ENCODE measurements at regions not wholly inside any gene's neighbourhood (a gene's known extent, or its start where the extent isn't known, plus 50 kb on each side); places are given as distances from the start of the nearest gene placed in this dataset.
A peak's percentile ranks its signal among the peaks of the same experiment; 100 is the strongest.

DNA sequence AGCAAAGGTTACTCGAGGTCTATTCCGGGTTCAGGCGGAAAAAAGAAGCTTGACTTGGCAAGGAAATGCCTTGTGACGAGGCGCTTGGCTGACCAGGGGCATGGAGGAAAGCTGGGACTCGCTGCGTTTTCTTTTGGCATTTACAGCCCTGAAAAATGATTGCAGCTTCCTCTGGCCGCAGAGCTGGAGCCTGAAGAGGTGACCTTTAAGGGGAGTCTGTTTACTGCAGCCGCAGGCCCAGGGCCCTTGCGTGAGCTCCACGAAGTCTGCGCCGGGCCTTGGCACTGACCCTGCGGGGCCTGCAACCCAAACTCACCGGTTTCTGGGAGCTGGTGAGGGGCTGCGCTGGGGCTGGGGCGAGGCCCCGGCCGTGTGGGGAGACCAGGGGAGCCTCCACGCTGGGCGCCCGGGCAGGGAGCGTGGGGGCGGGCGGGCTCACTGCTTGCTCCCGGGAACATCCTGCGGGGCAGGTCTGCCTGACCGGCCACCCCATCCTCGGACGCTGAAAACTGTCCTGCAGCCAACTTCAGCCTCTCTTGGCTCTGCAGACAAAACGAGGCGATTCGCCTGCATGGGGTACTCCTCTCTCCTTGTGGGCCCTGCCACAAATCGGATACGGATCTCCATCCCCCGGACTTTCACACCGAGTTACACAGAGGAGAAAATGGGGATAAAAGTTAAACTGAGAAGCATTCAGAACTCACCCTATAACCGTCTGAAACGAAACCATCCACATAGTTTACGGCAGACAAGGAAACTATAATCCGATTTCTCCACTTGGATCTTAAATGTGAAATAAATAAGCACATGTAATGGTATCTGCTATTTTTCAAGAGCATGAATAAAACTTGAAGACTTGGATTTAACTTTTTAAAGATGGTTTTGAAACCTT lies 206.3 kb upstream of the FOXF1 start:
- DNase-seq (ENCODE audit: low read depth in 4 of 4, low spot score in 3 of 4): peak in 2 of 4 donors; percentile 26 to 44

DNA sequence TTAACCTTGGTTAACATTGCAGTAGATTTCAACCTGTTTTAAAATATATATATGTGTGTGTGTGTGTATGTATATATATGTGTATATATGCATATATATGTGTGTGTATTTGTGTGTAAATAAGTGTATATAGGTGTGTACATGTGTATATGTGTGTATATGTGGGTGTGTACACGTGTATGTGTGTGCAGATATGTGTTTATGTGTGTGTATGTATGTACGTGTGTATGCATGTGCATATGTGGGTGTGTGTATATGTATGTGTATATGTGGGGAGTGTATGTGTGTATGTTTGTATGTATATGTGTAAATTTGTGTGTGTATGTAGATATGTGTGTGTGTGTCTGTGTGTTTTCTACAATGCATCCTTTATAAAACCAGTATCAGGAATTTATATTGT lies 205.5 kb upstream of the FOXF1 start:
- DNase-seq (ENCODE audit: low read depth in 4 of 4, low spot score in 3 of 4): no peak

DNA sequence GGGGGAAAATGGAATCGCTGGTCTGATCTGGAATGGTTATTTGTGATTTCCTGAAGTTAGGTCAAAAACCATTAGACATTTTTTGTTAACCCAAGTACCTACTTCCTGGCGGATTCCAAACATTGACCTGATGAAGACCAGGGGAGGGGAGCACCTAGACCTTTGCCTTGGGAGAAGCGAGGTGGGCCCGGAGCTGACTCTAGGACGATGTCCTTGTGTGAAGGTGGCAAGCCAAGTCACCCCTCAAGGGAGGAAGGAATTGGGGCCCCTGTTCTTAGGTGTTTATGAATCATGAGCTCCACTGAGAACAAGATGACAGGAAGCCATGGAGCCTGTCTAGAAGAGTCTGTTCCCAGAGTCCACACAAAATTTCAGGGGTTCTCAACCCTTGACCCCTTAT lies 204.9 kb upstream of the FOXF1 start:
- DNase-seq (ENCODE audit: low read depth in 4 of 4, low spot score in 3 of 4): no peak

DNA sequence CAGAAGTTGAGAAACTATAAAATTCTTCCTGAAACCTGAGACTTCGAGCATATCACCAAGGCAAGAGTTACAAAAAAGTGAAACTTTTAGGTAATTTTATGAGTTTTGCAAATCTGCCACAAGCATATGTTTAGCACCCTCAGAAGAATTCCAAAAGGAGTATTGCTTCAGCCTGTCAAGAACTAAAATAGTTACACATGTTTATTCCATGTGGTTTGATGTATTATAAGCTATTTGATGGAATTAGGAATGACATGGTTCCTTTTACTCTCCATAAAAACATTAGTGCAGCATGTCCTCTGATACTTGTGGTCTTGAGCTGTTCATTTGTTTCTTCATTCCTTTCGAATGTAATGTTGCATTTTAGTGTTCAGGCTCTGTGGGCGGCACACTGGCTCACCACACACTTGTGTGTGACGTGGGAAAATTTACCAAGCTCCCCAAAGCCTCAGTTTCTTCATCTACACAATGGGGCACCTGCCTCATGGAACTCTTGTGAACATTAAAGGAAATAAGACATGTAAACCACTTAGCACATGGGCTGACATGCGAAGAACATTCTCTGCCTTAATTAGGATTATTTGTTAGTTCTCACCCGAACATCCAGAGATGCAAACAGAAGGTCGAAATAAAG lies 204.2 kb upstream of the FOXF1 start:
- no peak for DNase-seq (ENCODE audit: low read depth in 4 of 4, low spot score in 3 of 4)

DNA sequence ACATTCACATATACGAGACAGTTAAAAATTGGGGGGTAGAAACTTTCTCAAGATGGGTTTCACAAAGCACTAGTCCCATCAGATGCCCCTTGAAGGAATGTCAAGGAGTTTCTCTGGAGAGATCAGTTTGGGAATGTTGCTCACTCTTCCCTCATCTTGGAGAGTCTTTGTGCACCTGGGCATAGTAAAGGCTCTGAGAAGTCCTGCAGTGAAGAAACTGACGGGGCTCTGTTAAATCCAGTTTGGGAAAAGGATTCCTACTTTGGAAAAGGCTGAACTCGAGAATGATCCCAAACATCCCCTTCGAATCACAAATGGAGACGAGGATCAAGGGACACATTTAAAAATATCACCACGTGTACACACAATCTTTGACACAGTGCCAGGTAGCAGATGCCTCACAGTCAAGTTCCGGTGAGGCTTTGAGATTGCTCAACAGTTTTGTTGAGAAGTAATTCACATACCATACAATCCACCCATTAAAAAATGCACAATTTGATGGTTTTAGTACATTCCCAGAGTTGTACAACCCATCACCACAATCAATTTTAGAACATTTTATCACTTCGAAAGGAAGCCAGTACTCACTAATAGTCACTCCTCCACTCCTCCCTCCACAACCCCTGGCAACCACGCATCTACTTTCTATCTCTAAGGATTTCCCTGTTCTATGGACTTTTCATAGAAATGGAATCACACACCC lies 203.4 kb upstream of the FOXF1 start:
- no peak for DNase-seq (ENCODE audit: low read depth in 4 of 4, low spot score in 3 of 4)

DNA sequence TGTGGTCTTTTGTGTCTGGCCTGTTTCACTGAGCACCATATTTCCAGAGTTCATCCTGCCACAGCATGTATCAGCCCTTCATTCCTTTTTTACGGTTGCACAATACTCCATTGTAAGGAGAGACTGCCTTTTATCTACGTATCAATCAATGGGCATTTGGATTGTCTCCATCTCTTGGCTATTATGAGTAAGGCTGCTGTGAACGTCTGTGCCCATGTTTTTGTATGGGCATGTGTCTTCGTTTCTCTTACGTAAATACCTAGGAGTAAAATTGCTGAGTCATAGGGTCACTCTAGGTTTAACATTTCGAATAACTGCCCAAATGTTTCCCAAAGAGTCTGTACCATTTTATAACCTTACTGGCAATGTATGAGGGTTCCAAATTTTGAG lies 202.8 kb upstream of the FOXF1 start:
- no peak for DNase-seq (ENCODE audit: low read depth in 4 of 4, low spot score in 3 of 4)

DNA sequence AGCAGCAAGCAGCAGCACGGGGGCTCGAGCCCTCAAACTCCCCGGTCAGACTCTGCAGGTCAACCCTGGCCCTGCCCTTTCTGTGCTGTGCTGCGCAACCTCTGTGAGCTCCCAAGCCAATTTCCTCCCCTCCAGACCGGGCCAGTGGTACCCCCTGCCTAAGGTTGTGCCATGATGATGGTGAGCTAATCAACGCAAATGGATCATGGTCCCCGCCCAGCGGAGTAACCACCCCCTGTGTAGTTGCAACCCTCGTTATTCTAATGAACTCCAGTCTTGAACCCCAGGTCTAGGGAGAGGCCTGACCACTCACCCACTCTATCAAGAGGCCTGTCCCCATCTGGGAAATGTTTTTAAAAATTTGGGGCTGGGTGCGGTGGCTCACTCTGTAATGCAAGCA lies 201.8 kb upstream of the FOXF1 start:
- no peak for DNase-seq (ENCODE audit: low read depth in 4 of 4, low spot score in 3 of 4)

DNA sequence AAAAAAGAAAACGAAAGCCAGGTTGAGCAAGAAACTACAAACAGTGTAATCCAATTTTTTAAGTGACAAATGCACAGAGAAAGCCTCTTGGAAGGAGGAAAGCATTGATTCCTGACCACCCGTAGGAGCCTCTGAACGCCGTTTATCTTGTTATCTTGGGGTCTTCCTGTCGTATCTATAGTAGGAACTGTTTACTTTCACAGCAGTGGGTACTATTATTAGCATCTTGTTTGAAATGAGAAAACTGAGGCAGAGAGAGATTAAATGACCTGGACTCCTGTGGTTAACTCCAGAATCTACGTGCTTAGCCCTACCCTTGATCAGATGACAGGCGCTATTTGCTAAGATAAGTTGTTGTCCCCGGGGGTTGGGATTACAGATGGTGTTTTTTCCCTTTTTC lies 196.7 kb upstream of the FOXF1 start:
- no peak for DNase-seq (ENCODE audit: low read depth in 4 of 4, low spot score in 3 of 4)

DNA sequence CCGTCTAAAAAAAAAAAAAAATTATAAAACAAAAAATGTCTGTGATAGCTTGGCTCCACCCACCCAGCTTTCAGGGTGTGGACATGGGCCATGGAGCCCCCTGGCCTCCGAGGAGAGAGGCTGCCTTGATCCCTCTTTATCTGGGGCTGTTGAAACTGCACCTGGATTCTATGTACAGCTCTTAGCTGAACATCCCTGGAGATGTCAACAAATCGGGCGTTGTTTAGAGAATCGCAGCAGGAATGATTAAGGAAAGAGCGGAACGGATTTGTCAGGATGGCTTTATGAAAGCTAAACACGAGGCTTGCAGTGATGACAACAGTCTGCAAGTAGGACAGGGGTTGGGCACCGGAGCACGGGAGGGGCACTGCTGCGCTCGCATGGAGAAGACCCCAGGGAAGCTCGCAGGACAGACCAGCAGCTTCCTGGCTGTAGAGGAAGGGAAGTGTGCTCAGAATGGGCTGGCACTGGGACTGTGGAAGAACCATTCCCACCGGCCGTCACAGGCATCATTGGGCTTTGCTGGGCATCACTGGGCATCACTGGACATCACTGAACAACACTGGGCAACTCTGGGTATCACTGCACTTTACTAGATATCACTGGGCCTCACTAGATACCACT lies 195.8 kb upstream of the FOXF1 start:
- no peak for DNase-seq (ENCODE audit: low read depth in 4 of 4, low spot score in 3 of 4)

DNA sequence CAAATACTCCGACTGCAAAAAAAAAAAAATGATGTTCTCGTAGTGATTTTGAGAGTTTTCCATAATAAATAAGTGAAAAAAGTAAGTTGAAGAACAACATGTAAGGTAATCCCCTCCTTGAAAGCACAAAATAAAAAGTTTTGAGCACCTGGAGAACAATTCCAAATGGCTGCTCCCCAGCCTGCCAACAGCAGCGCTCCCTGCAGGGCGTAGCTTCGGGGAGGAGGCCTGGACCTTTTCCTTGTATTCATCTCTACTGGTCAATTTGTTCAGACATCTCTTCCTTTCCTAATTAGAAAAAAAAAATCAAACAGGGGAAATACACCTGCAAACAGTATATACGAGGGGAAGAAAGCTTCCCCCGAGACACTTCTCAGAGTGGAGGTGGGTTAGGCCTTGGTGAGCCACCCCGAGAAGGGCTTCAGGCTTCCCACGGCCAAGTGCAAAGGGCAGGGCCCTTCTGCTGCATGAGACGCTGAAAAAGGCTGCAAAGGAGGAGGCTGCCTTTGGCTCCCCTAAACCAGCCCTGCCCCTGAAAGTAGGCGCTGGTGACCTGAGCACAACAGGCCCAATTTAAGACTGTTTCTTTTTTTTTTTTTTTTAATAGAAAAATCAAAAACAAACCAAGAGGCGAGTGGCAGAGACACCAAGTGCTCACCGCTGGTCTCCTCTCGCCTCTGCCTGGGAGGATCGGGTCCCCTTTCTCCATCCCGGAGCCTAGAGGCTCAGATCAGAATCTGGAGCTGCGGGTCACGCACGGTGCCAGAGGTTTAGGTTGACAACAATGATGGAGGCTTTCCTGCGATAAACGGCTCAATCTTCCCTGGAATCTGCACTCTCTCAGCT lies 193.1 kb upstream of the FOXF1 start:
- no peak for DNase-seq (ENCODE audit: low read depth in 4 of 4, low spot score in 3 of 4)

DNA sequence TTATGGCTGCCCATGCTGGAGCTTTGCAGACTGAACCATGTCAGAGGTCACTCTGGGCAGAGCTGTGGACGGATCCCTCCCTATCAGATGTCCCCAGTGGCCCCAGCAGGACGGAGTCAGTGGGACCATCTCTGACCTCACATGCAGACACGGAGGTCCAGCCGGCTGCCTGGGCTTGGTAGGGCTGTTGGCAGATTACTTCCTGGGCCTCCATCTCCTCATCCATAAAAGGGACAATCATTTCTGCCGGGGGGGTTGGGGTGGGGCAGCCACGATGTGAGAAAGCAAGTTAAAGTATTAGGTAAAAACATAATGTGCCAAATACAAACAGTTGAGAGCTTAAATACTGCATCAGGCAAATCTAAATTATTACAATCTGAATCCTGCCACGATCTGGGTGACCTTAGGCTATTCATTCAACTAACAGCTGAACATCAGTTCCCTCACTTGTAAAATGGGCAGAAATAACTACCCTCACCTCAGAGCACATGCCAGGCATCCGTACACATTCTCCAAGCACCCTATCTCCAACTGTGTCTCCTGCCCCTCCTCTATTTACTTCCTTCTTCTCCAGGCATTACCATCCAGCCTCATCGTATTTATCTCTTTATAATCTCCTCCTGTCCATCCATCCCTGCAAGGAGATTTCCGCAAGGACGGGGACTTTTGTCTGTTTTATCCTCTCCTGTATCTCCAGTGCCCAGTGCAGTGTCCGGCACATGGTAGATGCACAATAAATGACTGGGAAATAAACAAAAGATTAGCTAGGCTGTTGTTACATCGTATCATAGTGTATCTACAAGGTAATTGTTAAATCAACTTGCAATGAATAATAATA lies 192.3 kb upstream of the FOXF1 start:
- no peak for DNase-seq (ENCODE audit: low read depth in 4 of 4, low spot score in 3 of 4)

DNA sequence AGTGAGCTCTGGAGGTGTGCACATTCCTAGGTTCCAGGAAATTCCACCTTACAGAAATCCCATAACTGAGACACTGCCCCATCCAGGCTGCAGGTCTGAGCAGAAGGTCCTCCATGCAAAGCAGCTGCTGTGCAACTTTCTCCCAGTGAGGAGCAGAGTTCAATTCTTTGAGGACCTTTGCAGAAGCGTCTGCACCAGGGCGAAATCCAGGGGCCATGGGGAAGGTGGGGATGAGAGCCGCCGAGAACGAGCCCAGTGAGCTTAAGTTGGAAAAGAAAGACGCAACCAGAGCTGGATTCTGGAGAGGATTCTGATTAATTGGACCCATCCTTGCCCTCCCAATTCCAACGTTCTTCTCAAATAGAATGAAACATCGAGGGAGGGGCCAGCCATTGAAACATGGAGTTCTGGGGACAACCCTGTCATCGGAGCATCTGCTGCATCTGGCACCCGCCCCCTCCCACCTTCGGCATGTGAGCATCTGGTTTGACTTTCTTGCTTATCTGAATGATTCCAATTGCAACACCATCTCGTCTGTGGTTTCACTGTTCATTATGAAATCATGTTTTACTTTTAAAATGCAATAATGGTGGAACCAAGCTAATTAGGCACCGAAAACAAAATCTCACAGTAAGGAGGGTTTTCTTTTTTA lies 190.6 kb upstream of the FOXF1 start:
- DNase-seq (ENCODE audit: low read depth in 4 of 4, low spot score in 3 of 4): no peak

DNA sequence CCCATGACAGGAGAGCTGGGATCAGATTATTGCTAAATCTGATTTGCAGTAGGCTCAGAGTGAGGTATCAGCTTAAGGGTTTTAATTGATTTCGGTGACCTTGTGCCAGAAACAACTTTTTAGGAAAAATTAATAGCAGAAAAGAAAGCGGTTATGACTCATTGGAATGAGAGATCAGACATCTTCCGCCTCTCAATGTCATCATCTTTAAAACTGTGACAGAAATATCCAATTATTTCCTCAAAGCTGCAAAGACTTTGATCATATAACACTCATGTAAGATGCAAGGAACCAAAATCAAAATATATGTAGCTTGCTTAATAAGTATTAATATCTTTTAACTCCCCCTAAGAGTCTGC lies 190.1 kb upstream of the FOXF1 start:
- DNase-seq (ENCODE audit: low read depth in 4 of 4, low spot score in 3 of 4): no peak

DNA sequence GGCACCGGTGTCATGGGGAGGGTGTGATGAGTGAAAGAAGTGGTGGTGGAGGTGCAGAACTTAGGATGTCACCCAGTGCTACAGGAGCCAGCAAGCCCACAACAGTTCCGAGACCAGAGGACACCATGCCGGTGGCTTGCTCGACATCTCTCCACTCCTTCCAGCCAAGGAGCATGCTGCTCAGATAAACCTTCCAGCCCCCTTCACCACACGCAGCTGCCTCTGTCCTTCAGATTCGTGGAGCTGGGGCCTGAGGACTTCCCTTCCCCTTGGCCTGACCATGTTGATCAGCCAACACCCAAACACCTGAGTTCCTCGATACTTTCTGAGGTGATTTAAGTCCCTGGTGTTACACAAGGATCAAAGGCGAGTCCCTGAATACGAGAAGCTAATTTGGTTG lies 188.8 kb upstream of the FOXF1 start:
- no peak for DNase-seq (ENCODE audit: low read depth in 4 of 4, low spot score in 3 of 4)

DNA sequence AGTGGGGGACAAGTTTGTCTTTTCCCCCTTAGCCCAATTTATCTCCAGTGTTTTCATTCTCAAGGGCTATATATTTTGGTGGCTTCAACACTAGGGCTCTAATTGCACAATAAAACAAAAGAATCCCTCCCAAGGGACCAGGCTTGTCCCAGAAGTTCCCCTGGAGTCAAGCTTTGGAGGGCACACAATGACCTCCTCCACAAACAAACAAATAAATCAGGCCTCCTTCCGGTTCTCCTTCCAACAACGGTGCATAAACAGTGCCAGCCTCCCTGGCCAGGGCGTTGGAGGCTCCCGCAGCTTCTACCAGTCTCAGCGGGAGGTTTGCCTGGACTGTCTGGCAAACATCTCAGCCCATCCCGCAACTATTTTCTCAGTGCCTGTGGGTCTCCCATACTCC lies 188.0 kb upstream of the FOXF1 start:
- DNase-seq (ENCODE audit: low read depth in 4 of 4, low spot score in 3 of 4): no peak

DNA sequence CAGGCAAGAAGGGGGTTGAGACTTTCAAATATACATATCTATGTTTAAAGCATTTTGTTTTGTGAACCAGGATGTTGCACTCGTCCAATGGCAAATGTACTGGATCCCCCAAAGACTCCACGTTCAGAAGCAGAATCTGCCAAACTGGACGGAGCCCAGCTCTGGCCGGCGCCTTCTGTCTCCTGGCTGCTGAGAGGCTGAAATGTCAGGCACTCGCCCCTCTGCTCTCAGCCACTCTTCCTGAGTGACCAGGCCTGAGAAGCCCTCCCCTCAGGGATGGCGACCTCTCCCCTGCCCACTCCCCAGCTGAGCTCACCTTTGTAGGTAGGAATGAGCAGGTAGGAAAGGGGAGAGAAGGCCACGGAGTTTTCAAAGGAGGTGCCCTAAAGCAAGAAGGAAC lies 187.5 kb upstream of the FOXF1 start:
- DNase-seq (ENCODE audit: low read depth in 4 of 4, low spot score in 3 of 4): no peak

DNA sequence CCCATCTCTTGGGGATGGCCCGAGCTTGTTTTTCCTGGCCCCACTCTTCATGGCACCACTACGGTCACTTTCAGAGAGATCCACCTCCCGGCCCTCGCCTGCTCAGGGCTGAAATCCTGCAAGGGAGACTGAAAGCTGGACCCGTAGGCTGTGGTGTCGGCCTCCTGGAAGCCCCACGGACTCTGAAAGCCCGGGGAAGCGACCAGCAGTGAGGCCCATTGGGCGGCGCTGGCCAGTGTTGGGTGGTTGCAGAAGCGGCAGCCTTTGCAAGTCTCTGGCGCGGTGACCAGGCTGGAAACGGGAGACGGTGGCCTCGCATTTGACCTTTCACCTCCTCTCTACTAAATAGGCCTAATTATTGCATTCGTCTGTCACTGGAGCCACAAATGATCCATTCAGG lies 186.0 kb upstream of the FOXF1 start:
- DNase-seq (ENCODE audit: low read depth in 4 of 4, low spot score in 3 of 4): no peak

DNA sequence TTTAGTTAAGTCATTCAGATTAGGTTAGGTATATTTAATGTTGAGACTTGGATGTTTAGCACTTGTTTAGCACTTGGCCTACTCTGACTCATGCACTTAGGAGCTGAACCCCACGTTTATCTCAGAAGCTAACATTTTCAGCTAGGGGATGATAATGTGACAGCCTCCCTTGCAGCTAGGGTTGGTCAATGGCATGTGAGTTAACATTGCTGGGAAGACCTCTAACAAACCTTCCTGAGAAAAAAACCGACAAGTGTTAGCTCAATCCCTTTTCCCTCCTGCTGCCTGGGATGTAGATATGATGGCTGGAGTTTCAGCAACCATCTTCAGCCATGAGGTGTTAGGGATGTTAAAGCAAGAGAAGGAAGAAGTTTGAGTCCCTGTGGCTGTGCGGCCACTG lies 185.0 kb upstream of the FOXF1 start:
- DNase-seq (ENCODE audit: low read depth in 4 of 4, low spot score in 3 of 4): no peak

DNA sequence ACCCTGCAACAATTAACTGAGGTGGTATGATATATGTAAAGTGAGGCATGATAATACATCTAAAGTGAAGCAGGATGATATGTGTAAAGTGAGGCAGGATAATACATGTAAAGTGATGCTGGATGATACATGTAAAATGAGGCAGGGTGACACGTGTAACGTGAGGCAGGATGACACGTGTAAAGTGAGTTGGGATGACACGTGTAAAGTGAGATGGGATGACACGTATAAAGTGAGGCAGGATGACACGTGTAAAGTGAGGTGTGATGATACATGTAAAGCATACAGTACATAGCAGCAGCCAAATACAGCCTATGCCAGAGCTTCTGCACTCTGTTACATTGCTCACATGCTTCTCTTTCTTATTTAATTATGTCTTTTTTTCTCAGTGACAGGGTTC lies 184.4 kb upstream of the FOXF1 start:
- DNase-seq (ENCODE audit: low read depth in 4 of 4, low spot score in 3 of 4): no peak
